AG04450 (cell line): ENCODE measurements at regions not wholly inside any gene's neighbourhood (a gene's known extent, or its start where the extent isn't known, plus 50 kb on each side); places are given as distances from the start of the nearest gene placed in this dataset.
"Not testable (repeated sequence)": the region's sequence is repeated elsewhere in the genome, so short reads cannot be mapped to it uniquely, and the experiment has no call there.

Source experiments
- CTCF ChIA-PET: fragments of 300-600, 350-600 bp; formaldehyde crosslinking; extraction: SDS; loops from one replicate; lab custom pipeline; 2022; ENCODE audit warnings: antibody characterized with exemption, inconsistent platforms; lab: Charles Lee
- POLR2A ChIA-PET: fragments of 350-600 bp; formaldehyde crosslinking; extraction: SDS; loops from one replicate; lab custom pipeline; 2021; ENCODE audit warnings: antibody characterized with exemption, inconsistent platforms; lab: Yijun Ruan, JAX
- DNase-seq: peaks from one replicate; pipeline ENCODE4 v3.0.0-alpha.2; 2011; ENCODE audit warnings: low read depth, low spot score
- H3K27ac ChIP-seq: one replicate; pipeline ENCODE4 v1.5.1; 2012; ENCODE audit warnings: low read depth, low read length, control low read depth
- H3K27me3 ChIP-seq: one replicate; pipeline ENCODE4 v1.6.0; 2012; ENCODE audit warnings: low read length; ENCODE audit not compliant: control insufficient read depth, insufficient read depth
- H3K4me3 ChIP-seq: 2 replicates; pipeline ENCODE4 v1.5.1; 2011; ENCODE audit warnings: mild to moderate bottlenecking, low read depth, low read length, control low read depth
- H3K9me3 ChIP-seq: 2 replicates; pipeline ENCODE4 v1.5.1; 2012; ENCODE audit warnings: low read length; ENCODE audit not compliant: control insufficient read depth, insufficient read depth
- TF ChIP-seq, protein P1 (sequence below): IDR thresholded peaks from 2 replicates; pipeline ENCODE4 v1.5.1; 2011; ENCODE audit warnings: low read depth, low read length, control low read depth, inconsistent platforms

DNA sequence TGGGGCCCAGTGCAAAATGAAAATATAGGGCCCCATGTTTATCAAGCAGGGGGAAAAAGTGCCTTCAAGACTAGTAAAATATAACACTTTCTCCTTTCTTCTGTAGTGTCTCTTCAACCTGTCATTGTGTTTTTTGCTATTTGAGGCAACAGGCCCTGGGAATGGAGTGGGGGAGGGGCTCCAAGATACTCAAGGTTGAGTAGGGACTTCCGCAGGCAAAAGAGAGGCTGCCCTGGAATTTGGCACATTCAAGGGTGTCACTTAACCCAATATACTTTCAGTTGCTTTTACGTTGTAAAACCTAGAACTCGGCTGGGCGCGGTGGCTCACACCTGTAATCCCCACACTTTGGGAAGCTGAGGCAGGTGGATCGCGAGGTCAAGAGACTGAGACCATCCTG lies 154.9 kb downstream of the ALDH8A1 start:
- 0 out of 2 replicates have a peak, but pooled peaks cover 3% of the 10 kb centered on the region for H3K9me3 ChIP-seq
- POLR2A ChIA-PET, result no interaction called here
- TF ChIP-seq, protein P1, sequence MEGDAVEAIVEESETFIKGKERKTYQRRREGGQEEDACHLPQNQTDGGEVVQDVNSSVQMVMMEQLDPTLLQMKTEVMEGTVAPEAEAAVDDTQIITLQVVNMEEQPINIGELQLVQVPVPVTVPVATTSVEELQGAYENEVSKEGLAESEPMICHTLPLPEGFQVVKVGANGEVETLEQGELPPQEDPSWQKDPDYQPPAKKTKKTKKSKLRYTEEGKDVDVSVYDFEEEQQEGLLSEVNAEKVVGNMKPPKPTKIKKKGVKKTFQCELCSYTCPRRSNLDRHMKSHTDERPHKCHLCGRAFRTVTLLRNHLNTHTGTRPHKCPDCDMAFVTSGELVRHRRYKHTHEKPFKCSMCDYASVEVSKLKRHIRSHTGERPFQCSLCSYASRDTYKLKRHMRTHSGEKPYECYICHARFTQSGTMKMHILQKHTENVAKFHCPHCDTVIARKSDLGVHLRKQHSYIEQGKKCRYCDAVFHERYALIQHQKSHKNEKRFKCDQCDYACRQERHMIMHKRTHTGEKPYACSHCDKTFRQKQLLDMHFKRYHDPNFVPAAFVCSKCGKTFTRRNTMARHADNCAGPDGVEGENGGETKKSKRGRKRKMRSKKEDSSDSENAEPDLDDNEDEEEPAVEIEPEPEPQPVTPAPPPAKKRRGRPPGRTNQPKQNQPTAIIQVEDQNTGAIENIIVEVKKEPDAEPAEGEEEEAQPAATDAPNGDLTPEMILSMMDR, result no peak
- no peak overlapping the region for H3K4me3 ChIP-seq
- CTCF ChIA-PET, result no interaction called here
- DNase-seq, result no peak
- no peaks in the 10 kb centered on the region for H3K27me3 ChIP-seq
- no peak overlapping the region for H3K27ac ChIP-seq

DNA sequence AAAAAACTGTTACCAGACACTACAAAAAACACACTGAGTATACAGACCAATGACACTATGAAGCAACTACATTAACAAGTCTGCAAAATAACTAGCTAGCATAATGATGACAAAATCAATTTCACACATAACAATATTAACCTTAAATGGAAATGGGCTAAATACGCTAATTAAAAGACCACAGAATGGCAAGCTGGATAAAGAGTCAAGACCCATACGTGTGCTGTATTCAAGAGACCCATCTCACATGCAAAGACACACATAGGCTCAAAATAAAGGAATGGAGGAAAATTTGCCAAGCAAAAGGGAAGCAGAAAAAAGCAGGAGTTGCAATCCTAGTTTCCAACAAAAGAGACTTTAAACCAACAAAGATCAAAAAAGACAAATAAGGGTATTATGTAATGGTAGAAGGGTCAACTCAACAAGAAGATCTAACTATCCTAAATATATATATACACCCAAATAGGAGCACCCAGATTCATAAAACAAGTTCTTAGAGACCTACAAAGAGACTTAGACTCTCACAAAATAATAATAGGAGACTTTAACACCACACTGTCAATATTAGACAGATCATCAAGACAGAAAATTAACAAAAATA lies 158.6 kb downstream of the ALDH8A1 start:
- POLR2A ChIA-PET, H3K4me3 ChIP-seq, DNase-seq, H3K27ac ChIP-seq, H3K27me3 ChIP-seq: not testable (repeated sequence)
- CTCF ChIA-PET, result interaction anchor here (1.2 kb wide), 1 partner anchor 19 kb away, joined by 3 read pairs; no protein-coding TSS in a partner anchor
- H3K9me3 ChIP-seq, result peaks cover 13% of the 10 kb centered on the region; the same call in 1 of the 2 replicates

DNA sequence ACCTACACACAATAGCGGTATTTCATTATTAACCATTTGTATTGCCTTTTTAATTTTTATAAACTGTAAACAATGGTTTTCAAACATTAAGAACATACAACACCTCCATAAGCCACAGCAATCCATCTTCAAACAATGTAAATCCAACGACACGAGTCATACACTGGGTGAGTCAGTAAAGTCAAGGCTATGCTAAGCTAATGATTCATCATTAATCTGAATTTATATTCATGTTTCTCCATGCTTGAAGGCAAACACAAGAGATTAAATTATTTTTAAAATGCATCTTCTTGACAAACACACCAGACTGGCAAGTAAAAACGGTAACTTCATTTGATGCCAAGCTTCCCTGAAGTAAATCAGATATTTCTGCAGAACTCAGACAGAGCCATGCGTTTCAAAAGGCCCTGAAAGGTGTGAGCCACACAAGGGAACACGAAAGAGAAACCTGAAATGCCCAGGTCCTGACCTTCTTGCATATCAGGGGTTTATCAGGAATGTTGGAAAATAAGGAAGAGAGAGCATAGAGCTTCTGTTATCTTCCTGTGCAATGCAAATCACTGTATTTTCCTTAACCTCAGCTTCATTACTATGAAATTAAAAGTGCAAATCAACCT lies 162.5 kb downstream of the ALDH8A1 start:
- H3K4me3 ChIP-seq, result no peak overlapping the region
- peaks cover 13% of the 10 kb centered on the region; the same call in 1 of the 2 replicates for H3K9me3 ChIP-seq
- CTCF ChIA-PET, result interaction anchor here (0.6 kb wide), 1 partner anchor 154 kb away, joined by 3 read pairs; no protein-coding TSS in a partner anchor
- H3K27ac ChIP-seq, result no peak overlapping the region
- DNase-seq, result no peak
- no peaks in the 10 kb centered on the region for H3K27me3 ChIP-seq
- POLR2A ChIA-PET, result interaction anchor here (0.6 to 1.0 kb wide), 3 partner anchors 13 to 655 kb away, joined by 3 to 4 read pairs (median 3); no protein-coding TSS in a partner anchor
- TF ChIP-seq, protein P1, result no peak

DNA sequence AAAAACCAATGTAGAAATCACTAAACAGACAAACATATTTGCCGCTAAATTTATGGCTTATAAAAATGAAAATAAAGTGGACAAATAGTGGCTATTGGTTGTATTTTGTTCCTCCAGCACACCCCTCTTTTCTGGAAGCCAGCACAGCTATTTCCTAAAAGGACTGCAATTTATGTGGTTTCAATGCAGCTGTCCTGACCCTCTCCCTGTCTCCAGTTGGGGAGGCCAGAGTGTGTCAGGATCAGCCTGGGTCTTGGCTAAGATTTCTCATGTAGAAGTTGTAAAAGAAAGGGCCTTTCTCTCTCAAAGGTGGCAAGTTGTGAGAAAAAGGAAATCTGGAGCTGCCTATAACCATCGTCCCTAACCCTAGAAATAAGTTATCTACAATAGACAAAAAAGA lies 165.6 kb downstream of the ALDH8A1 start:
- TF ChIP-seq, protein P1, result no peak
- H3K27ac ChIP-seq, result no peak overlapping the region
- no peaks in the 10 kb centered on the region for H3K27me3 ChIP-seq
- POLR2A ChIA-PET, result interaction anchor here (0.6 to 0.7 kb wide), 3 partner anchors 30 to 38 kb away, joined by 3 to 9 read pairs (median 3); no protein-coding TSS in a partner anchor
- CTCF ChIA-PET, result no interaction called here
- DNase-seq, result no peak
- H3K9me3 ChIP-seq, result peaks cover 4% of the 10 kb centered on the region
- H3K4me3 ChIP-seq, result no peak overlapping the region

DNA sequence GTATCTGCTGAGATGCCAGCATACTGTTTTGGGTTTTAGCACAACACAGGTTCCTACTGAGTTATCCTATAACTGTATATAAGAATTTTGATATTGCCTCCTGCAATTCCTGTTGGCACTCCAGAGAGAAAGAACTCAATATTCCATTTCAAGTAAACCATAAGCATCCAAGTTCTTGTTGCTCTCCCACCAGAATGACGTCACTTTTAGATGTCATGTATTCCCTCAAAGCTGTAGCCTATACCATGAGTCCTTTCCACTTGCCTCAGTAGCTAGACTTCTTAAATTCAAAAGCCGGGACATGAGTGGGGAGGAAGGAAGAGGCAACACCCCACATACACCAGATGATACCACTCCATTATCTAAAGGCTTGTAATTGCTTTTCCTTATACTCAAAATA lies 171.5 kb downstream of the ALDH8A1 start:
- H3K9me3 ChIP-seq, result peaks cover 8% of the 10 kb centered on the region; the same call in 1 of the 2 replicates
- CTCF ChIA-PET, result interaction anchor here (1.1 kb wide), 1 partner anchor 44 kb away, joined by 6 read pairs; no protein-coding TSS in a partner anchor
- H3K27me3 ChIP-seq, result no peaks in the 10 kb centered on the region
- no peak overlapping the region for H3K4me3 ChIP-seq
- POLR2A ChIA-PET, result no interaction called here
- TF ChIP-seq, protein P1, result no peak
- no peak for DNase-seq
- no peak overlapping the region for H3K27ac ChIP-seq
